ENCODE measurements at regions not wholly inside any gene's neighbourhood (a gene's known extent, or its start where the extent isn't known, plus 50 kb on each side); places are given as distances from the start of the nearest gene placed in this dataset.

DNA sequence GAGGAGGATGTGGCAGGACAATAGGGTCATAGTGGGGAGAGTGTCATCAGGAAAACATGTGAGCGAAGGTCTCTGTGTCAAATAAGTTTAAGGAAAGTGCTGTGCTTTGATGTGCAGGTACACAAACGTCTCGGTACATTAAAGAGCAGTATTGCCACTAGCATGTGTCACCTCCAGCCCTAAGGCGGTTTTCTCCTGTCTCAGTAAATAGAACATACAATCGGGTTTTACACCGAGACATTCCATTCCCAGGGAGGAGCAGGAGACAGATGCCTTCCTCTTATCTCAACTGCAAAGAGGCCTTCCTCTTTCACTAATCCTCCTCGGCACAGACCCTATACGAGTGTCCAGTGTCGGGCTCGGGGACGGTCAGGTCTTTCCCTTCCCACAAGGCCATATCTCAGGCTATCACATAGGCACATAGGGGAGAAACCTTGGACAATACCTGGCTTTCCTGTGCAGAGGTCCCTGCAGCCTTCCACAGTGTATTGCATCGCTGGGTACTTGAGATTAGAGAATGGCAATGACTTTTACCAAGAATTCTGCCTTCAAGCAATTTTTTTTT is 684.5 kb downstream of the PDHA2 start:
- no peaks in the 10 kb centered on the region for H3K4me1 ChIP-seq (ENCODE audit: insufficient read depth, low read length)
- H3K36me3 ChIP-seq (ENCODE audit: insufficient read depth, low read length): no peaks in the 10 kb centered on the region
- no peaks in the 10 kb centered on the region for H3K9me3 ChIP-seq (ENCODE audit: control insufficient read depth, insufficient read depth, low read length)
- no peak overlapping the region for H3K9ac ChIP-seq (ENCODE audit: low read depth, low read length)

DNA sequence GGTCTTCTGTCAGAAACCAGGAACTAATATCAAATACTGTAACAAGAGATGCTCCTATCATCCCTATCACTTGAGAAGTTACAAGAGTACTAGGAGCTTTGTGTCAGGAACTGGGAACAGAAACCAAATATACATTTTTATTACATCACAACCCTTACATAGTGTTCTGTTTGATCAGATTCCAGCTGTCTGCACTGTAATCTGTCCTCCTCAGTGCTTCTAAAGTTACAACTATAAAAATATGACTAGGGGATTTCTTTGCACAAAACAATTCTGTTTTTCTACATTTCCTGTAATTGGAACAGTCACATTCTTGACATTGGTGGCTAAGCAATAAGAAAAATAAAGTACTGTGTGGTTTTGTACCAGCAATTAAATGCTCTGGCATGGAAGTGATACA is 686.0 kb downstream of the PDHA2 start:
- Histone ChIP-seq H3K9me3 (ENCODE audit: control insufficient read depth, insufficient read depth, low read length) (no peaks in the 10 kb centered on the region), H3K9ac (ENCODE audit: low read depth, low read length) (no peak overlapping the region), H3K4me1 (ENCODE audit: insufficient read depth, low read length) (no peaks in the 10 kb centered on the region), H3K36me3 (ENCODE audit: insufficient read depth, low read length) (no peaks in the 10 kb centered on the region)

GRCh38 chr4:96526625-96527024 is 686.7 kb downstream of the PDHA2 start:
- Histone ChIP-seq H3K9me3 (ENCODE audit: control insufficient read depth, insufficient read depth, low read length) (no peaks in the 10 kb centered on the region), H3K4me1 (ENCODE audit: insufficient read depth, low read length) (no peaks in the 10 kb centered on the region), H3K36me3 (ENCODE audit: insufficient read depth, low read length) (no peaks in the 10 kb centered on the region)

GRCh38 chr4:96531836-96532235 is 691.9 kb downstream of the PDHA2 start:
- Histone ChIP-seq H3K9ac (ENCODE audit: low read depth, low read length) (no peak overlapping the region), H3K4me1 (ENCODE audit: insufficient read depth, low read length) (no peaks in the 10 kb centered on the region), H3K36me3 (ENCODE audit: insufficient read depth, low read length) (no peaks in the 10 kb centered on the region), H3K9me3 (ENCODE audit: control insufficient read depth, insufficient read depth, low read length) (no peaks in the 10 kb centered on the region)

More at GRCh38 chr4:96526625-96527024, 686.7 kb downstream of the PDHA2 start:
- no peak overlapping the region for H3K9ac ChIP-seq (ENCODE audit: low read depth, low read length)

GRCh38 chr4:96543346-96543745 is 703.5 kb downstream of the PDHA2 start:
- Histone ChIP-seq H3K4me1 (ENCODE audit: insufficient read depth, low read length) (no peaks in the 10 kb centered on the region), H3K36me3 (ENCODE audit: insufficient read depth, low read length) (no peaks in the 10 kb centered on the region), H3K9me3 (ENCODE audit: control insufficient read depth, insufficient read depth, low read length) (no peaks in the 10 kb centered on the region), H3K9ac (ENCODE audit: low read depth, low read length) (no peak overlapping the region)

GRCh38 chr4:96558466-96558865 is 718.6 kb downstream of the PDHA2 start:
- no peaks in the 10 kb centered on the region for H3K36me3 ChIP-seq (ENCODE audit: insufficient read depth, low read length)
- no peak overlapping the region for H3K9ac ChIP-seq (ENCODE audit: low read depth, low read length)
- no peaks in the 10 kb centered on the region for H3K9me3 ChIP-seq (ENCODE audit: control insufficient read depth, insufficient read depth, low read length)
- H3K4me1 ChIP-seq (ENCODE audit: insufficient read depth, low read length): no peaks in the 10 kb centered on the region

DNA sequence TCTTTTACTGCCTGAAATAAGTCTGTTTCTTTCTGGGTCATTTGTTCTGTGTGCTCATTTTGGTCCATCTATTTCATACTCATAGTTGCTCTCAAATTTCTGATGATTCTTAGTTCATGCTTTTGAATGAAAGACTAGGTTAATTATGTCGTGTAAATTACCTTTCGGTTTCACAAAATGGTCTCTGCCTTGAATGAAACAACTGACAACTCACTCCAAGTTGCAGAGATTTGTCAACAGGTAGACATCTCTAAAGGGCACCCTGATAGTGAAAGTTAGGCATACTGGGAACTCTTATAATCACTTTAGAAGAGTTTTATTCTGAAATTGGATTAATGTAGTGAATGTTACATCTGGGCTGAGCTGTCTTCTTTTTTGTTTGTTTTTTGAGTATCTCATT is 726.9 kb downstream of the PDHA2 start:
- H3K36me3 ChIP-seq (ENCODE audit: insufficient read depth, low read length): no peaks in the 10 kb centered on the region
- H3K9me3 ChIP-seq (ENCODE audit: control insufficient read depth, insufficient read depth, low read length): no peaks in the 10 kb centered on the region
- no peaks in the 10 kb centered on the region for H3K4me1 ChIP-seq (ENCODE audit: insufficient read depth, low read length)
- no peak overlapping the region for H3K9ac ChIP-seq (ENCODE audit: low read depth, low read length)

GRCh38 chr4:96585304-96585703 is 745.4 kb downstream of the PDHA2 start:
- Histone ChIP-seq H3K9me3 (ENCODE audit: control insufficient read depth, insufficient read depth, low read length) (no peaks in the 10 kb centered on the region), H3K36me3 (ENCODE audit: insufficient read depth, low read length) (no peaks in the 10 kb centered on the region), H3K4me1 (ENCODE audit: insufficient read depth, low read length) (no peaks in the 10 kb centered on the region), H3K9ac (ENCODE audit: low read depth, low read length) (no peak overlapping the region)

- no peaks in the 10 kb centered on the region for H3K36me3 ChIP-seq (ENCODE audit: insufficient read depth, low read length)
- peaks cover 10% of the 10 kb centered on the region; the same call in 1 of the 2 replicates for H3K4me1 ChIP-seq (ENCODE audit: insufficient read depth, low read length)
Measured at GRCh38 chr4:96593422-96593821, 753.5 kb downstream of the PDHA2 start.

GRCh38 chr4:96598465-96598864 is 758.6 kb downstream of the PDHA2 start:
- no peaks in the 10 kb centered on the region for H3K9me3 ChIP-seq (ENCODE audit: control insufficient read depth, insufficient read depth, low read length)
- H3K9ac ChIP-seq (ENCODE audit: low read depth, low read length): no peak overlapping the region
- H3K36me3 ChIP-seq (ENCODE audit: insufficient read depth, low read length): no peaks in the 10 kb centered on the region
- H3K4me1 ChIP-seq (ENCODE audit: insufficient read depth, low read length): peaks cover 23% of the 10 kb centered on the region; the same call in 1 of the 2 replicates

More at GRCh38 chr4:96593422-96593821, 753.5 kb downstream of the PDHA2 start:
- Histone ChIP-seq H3K9ac (ENCODE audit: low read depth, low read length) (no peak overlapping the region), H3K9me3 (ENCODE audit: control insufficient read depth, insufficient read depth, low read length) (no peaks in the 10 kb centered on the region)

- Histone ChIP-seq H3K9me3 (ENCODE audit: control insufficient read depth, insufficient read depth, low read length) (no peaks in the 10 kb centered on the region), H3K36me3 (ENCODE audit: insufficient read depth, low read length) (no peaks in the 10 kb centered on the region), H3K9ac (ENCODE audit: low read depth, low read length) (no peak overlapping the region), H3K4me1 (ENCODE audit: insufficient read depth, low read length) (peaks cover 20% of the 10 kb centered on the region; the same call in 1 of the 2 replicates)
Measured at GRCh38 chr4:96599752-96600151, 759.9 kb downstream of the PDHA2 start.

- no peaks in the 10 kb centered on the region for H3K36me3 ChIP-seq (ENCODE audit: insufficient read depth, low read length)
- H3K4me1 ChIP-seq (ENCODE audit: insufficient read depth, low read length): peaks cover 20% of the 10 kb centered on the region; the same call in 1 of the 2 replicates
- H3K9ac ChIP-seq (ENCODE audit: low read depth, low read length): no peak overlapping the region
- H3K9me3 ChIP-seq (ENCODE audit: control insufficient read depth, insufficient read depth, low read length): no peaks in the 10 kb centered on the region
Measured at GRCh38 chr4:96602661-96603060, 762.8 kb downstream of the PDHA2 start.

- Histone ChIP-seq H3K36me3 (ENCODE audit: insufficient read depth, low read length) (no peaks in the 10 kb centered on the region), H3K9me3 (ENCODE audit: control insufficient read depth, insufficient read depth, low read length) (no peaks in the 10 kb centered on the region), H3K9ac (ENCODE audit: low read depth, low read length) (no peak overlapping the region), H3K4me1 (ENCODE audit: insufficient read depth, low read length) (peaks cover 15% of the 10 kb centered on the region; the same call in 1 of the 2 replicates)
Measured at GRCh38 chr4:96603641-96604040, 763.7 kb downstream of the PDHA2 start.

GRCh38 chr4:96606451-96606850 is 766.6 kb downstream of the PDHA2 start:
- Histone ChIP-seq H3K4me1 (ENCODE audit: insufficient read depth, low read length) (no peaks in the 10 kb centered on the region), H3K9me3 (ENCODE audit: control insufficient read depth, insufficient read depth, low read length) (no peaks in the 10 kb centered on the region), H3K9ac (ENCODE audit: low read depth, low read length) (no peak overlapping the region)

DNA sequence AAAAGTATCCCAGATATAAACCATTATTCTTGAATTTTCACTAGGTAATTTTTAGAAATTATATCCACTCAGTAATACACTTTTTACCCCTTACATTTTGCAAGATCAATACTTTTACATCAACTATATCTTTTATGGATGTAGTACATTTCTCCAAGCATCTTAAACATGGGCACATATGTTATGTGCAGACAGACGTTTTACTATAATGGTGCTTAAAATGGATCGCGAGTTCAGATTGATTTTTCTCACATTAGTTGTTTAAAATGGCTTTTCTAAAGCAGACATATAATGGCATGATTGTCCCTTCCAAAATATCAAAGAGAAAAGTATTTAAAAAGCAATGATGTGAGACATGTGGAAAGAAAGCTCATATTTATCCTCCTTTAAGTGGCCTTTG is 786.1 kb downstream of the PDHA2 start:
- Histone ChIP-seq H3K9ac (ENCODE audit: low read depth, low read length) (no peak overlapping the region), H3K4me1 (ENCODE audit: insufficient read depth, low read length) (0 out of 2 replicates have a peak, but pooled peaks cover 3% of the 10 kb centered on the region), H3K36me3 (ENCODE audit: insufficient read depth, low read length) (no peaks in the 10 kb centered on the region), H3K9me3 (ENCODE audit: control insufficient read depth, insufficient read depth, low read length) (no peaks in the 10 kb centered on the region)

More at GRCh38 chr4:96606451-96606850, 766.6 kb downstream of the PDHA2 start:
- no peaks in the 10 kb centered on the region for H3K36me3 ChIP-seq (ENCODE audit: insufficient read depth, low read length)

All from ES-I3 (cell line).